ENCODE measurements at regions not wholly inside any gene's neighbourhood (a gene's known extent, or its start where the extent isn't known, plus 50 kb on each side); places are given as distances from the start of the nearest gene placed in this dataset.

GRCh38 chr20:12798286-12798685 is 210.5 kb upstream of the SPTLC3 start:
- intact Hi-C loops (cut with DNase I; ENCODE audit: low total_unique reads) (no loop called here), in situ Hi-C loops (cut with MboI; ENCODE audit: low sequenced_read_pairs in 4 of 4) (no loop called here)
- Histone ChIP-seq H3K27ac (no peak overlapping the region), H3K9me3 (no peaks in the 10 kb centered on the region), H3K4me3 (no peak overlapping the region), H3K36me3 (no peaks in the 10 kb centered on the region), H3K27me3 (no peaks in the 10 kb centered on the region), H3K4me1 (no peaks in the 10 kb centered on the region)
- no peak for ATAC-seq
- TF ChIP-seq, protein P1, sequence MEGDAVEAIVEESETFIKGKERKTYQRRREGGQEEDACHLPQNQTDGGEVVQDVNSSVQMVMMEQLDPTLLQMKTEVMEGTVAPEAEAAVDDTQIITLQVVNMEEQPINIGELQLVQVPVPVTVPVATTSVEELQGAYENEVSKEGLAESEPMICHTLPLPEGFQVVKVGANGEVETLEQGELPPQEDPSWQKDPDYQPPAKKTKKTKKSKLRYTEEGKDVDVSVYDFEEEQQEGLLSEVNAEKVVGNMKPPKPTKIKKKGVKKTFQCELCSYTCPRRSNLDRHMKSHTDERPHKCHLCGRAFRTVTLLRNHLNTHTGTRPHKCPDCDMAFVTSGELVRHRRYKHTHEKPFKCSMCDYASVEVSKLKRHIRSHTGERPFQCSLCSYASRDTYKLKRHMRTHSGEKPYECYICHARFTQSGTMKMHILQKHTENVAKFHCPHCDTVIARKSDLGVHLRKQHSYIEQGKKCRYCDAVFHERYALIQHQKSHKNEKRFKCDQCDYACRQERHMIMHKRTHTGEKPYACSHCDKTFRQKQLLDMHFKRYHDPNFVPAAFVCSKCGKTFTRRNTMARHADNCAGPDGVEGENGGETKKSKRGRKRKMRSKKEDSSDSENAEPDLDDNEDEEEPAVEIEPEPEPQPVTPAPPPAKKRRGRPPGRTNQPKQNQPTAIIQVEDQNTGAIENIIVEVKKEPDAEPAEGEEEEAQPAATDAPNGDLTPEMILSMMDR (IDR thresholded peaks at IDR 0.05 in 4 of 5, conservative IDR thresholded peaks at IDR 0.05 in 1 of 5) = no peak
- no peak for TF ChIP-seq POLR2A (IDR thresholded peaks at IDR 0.05)
- no peak for DNase-seq

- Histone ChIP-seq H3K4me3 (no peak overlapping the region), H3K9me3 (no peaks in the 10 kb centered on the region), H3K27me3 (no peaks in the 10 kb centered on the region), H3K27ac (no peak overlapping the region), H3K36me3 (no peaks in the 10 kb centered on the region), H3K4me1 (no peaks in the 10 kb centered on the region)
- intact Hi-C loops (cut with DNase I; ENCODE audit: low total_unique reads) (no loop called here), in situ Hi-C loops (cut with MboI; ENCODE audit: low sequenced_read_pairs in 4 of 4) (no loop called here)
- ATAC-seq (no peak), DNase-seq (no peak)
- no peak for TF ChIP-seq POLR2A (IDR thresholded peaks at IDR 0.05)
- TF ChIP-seq, protein P1 (IDR thresholded peaks at IDR 0.05 in 4 of 5, conservative IDR thresholded peaks at IDR 0.05 in 1 of 5) = no peak
Measured at GRCh38 chr20:12808006-12808567, 200.7 kb upstream of the SPTLC3 start.

- no peak overlapping the region for H3K4me3 ChIP-seq
- no peaks in the 10 kb centered on the region for H3K9me3 ChIP-seq
- no peak overlapping the region for H3K27ac ChIP-seq
- no peaks in the 10 kb centered on the region for H3K4me1 ChIP-seq
- H3K36me3 ChIP-seq = no peaks in the 10 kb centered on the region
- TF ChIP-seq, protein P1 (IDR thresholded peaks at IDR 0.05 in 4 of 5, conservative IDR thresholded peaks at IDR 0.05 in 1 of 5) = no peak
- TF ChIP-seq POLR2A (IDR thresholded peaks at IDR 0.05) = no peak
- in situ Hi-C loops (cut with MboI; ENCODE audit: low sequenced_read_pairs in 4 of 4) = no loop called here
- ATAC-seq (no peak), DNase-seq (no peak)
- intact Hi-C loops (cut with DNase I; ENCODE audit: low total_unique reads) = no loop called here
- H3K27me3 ChIP-seq = no peaks in the 10 kb centered on the region
Measured at GRCh38 chr20:12815231-12815768, 193.5 kb upstream of the SPTLC3 start.

- Histone ChIP-seq H3K4me3 (no peak overlapping the region), H3K36me3 (no peaks in the 10 kb centered on the region), H3K27me3 (no peaks in the 10 kb centered on the region), H3K4me1 (no peaks in the 10 kb centered on the region), H3K27ac (no peak overlapping the region), H3K9me3 (no peaks in the 10 kb centered on the region)
- ATAC-seq (no peak), DNase-seq (no peak)
- TF ChIP-seq, protein P1 (IDR thresholded peaks at IDR 0.05 in 4 of 5, conservative IDR thresholded peaks at IDR 0.05 in 1 of 5) = no peak
- no peak for TF ChIP-seq POLR2A (IDR thresholded peaks at IDR 0.05)
- in situ Hi-C loops (cut with MboI; ENCODE audit: low sequenced_read_pairs in 4 of 4) = no loop called here
- intact Hi-C loops (cut with DNase I; ENCODE audit: low total_unique reads) = no loop called here
Measured at GRCh38 chr20:12815778-12816408, 192.9 kb upstream of the SPTLC3 start.
